Epithelial cell of proximal tubule (primary cell): ENCODE measurements at regions not wholly inside any gene's neighbourhood (a gene's known extent, or its start where the extent isn't known, plus 50 kb on each side); places are given as distances from the start of the nearest gene placed in this dataset.

Source experiments
- DNase-seq: peaks from one replicate; pipeline ENCODE4 v3.0.0-alpha.2; 2011; ENCODE audit warnings: low read depth
- H3K4me3 ChIP-seq: 2 replicates; pipeline ENCODE4 v1.5.1; 2011; ENCODE audit warnings: low read depth, mild to moderate bottlenecking, low read length
- TF ChIP-seq, protein P1 (sequence below): conservative IDR thresholded peaks from 2 replicates; pipeline ENCODE4 v1.5.1; 2012; ENCODE audit warnings: low read depth, mild to moderate bottlenecking, low read length

DNA sequence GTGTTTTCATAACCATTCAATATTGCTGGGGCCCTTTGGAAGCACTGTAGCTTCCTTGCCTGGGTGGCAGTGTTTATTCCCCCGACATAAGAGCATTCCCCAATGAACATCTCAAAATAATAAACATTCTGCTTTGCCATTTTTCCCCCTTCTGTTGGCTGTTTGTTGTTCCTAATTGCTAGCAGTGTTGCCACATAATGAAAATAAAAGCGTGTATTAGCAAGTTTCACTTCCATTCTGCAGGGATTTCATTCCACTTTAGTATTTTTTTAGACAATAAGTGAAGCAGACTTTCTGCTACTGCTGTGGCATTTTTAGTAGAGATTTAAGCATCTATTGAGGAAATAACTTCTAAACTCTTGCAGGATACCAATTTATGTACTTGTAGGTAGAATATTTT, 154.7 kb upstream of the GALNT13 start:
- H3K4me3 ChIP-seq = no peak overlapping the region
- TF ChIP-seq, protein P1, sequence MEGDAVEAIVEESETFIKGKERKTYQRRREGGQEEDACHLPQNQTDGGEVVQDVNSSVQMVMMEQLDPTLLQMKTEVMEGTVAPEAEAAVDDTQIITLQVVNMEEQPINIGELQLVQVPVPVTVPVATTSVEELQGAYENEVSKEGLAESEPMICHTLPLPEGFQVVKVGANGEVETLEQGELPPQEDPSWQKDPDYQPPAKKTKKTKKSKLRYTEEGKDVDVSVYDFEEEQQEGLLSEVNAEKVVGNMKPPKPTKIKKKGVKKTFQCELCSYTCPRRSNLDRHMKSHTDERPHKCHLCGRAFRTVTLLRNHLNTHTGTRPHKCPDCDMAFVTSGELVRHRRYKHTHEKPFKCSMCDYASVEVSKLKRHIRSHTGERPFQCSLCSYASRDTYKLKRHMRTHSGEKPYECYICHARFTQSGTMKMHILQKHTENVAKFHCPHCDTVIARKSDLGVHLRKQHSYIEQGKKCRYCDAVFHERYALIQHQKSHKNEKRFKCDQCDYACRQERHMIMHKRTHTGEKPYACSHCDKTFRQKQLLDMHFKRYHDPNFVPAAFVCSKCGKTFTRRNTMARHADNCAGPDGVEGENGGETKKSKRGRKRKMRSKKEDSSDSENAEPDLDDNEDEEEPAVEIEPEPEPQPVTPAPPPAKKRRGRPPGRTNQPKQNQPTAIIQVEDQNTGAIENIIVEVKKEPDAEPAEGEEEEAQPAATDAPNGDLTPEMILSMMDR = no peak
- no peak for DNase-seq

DNA sequence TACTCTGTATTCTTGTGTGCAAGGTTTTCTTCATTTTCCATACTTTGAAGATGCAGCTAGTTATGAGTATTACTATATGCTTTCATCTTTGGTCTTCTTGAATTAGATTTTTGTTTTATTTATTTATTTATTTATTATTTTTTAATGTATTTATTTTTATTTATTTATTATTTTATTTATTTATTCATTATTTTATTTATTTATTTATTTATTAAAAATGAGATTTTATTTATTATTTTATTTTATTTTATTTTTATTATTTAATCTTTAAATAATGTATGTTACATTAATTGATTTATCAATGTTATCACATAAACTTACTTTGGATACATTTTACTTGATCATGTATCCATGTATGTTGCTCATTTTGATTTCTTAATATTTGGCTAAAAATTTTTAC, 132.3 kb upstream of the GALNT13 start:
- TF ChIP-seq, protein P1 = no peak
- no peak overlapping the region for H3K4me3 ChIP-seq
- no peak for DNase-seq

DNA sequence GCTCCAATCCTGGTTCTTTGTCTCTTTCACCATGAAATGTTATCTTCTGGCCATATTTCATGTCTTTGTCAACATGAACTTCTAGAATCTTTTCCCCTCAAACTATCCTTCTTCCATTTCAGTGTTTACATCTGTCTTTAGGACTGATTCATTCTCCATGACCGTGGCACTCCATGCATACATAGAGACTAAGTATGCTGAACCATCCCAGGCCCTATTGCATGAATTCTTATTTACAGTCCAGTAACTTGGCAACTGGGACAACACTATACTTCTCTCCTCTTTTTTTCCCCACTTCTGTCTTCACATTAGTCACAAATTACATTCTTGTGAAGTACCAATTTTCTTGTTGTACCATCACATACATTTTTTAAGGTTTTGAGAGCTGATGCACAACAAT, 109.8 kb upstream of the GALNT13 start:
- TF ChIP-seq, protein P1 = no peak
- DNase-seq = no peak
- no peak overlapping the region for H3K4me3 ChIP-seq

DNA sequence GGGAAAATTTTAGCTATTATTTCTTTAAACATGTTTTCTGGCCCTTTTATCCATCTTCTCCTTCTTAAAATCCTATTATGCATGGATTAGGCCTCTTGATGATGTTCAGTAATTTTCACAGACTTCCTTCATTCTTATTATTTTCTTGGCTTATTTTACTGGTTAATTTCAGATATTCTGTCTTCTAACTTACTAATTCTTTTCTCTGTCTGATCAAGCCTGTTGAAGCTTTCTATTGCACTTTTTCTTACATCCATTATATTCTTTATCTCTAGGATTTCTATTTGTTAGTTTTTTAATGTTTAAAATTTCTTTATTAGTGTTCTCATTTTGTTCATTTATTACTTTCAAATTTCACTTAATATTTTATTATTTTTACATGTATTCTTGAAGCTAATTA, 105.3 kb upstream of the GALNT13 start:
- TF ChIP-seq, protein P1 = no peak
- H3K4me3 ChIP-seq = no peak overlapping the region
- DNase-seq = no peak

DNA sequence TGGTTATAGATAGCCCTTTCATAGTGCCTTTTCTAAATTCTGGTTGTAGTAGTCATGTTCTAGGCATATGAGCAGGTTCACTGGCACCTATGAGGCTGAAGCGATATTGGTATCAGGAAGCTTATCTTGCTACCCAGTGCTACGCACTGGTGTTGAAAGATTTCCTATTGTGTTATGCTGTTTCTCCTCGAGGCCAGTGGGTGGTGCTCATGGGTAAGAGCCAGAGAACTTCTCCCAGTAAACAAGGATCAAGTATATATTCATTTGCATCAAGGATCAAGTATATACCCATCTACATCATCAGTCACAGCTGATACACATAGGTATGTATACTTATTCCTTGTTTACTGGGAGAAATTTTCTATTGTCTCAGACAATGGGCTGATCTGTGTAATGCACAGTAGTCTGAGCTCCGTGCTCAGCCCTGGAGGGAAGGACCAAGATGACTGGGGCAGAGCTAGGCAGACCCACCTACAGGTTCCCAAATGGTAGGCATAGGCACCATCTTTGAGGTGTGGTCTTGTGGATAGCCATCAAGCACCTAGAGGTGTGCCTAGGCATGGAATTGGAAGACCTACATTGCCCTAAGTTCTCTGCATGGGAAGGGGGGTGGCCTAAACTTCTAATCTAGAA, 101.2 kb upstream of the GALNT13 start:
- H3K4me3 ChIP-seq = no peak overlapping the region
- TF ChIP-seq, protein P1 = peak; percentile 12
- DNase-seq = no peak

DNA sequence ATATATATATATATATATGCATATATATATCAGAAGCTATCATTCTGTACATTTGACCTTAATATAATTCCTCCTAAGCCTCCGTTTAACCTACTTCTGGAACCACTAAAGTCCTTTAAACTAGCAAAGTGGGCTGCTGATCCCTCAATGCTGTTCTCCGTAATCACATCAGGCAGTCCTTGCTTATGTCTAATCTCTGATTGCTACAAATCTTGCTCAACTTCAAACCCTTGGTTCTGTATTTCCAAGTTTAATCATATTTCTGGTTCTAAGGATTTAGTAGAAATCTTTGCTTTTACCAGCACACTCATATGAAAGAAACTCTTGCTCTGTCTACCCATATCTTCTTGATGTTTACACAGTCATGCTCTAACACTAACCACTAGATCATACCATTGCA, 91.5 kb upstream of the GALNT13 start:
- no peak for DNase-seq
- H3K4me3 ChIP-seq = no peak overlapping the region
- TF ChIP-seq, protein P1 = no peak

DNA sequence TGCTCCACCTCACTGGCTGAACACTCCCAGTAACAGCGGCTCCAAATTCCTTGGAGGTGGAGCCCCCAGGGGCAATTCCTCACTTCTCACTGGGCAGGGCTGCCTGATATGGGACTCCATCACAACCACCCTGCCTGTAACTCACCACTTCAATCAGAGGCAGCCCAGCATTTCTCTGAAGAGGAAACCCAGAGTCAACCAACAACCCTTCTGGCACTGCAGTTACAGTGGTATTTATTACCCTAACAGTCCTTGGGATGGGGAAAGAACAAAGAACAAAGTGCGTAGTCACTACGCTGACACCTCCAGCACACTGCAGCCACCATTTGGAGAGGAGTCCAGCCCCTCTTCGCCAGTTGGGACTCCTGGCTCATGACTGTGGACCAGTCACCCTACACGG, 85.7 kb upstream of the GALNT13 start:
- no peak overlapping the region for H3K4me3 ChIP-seq
- TF ChIP-seq, protein P1 = no peak
- no peak for DNase-seq
